GM12873 (cell line): ENCODE measurements at regions not wholly inside any gene's neighbourhood (a gene's known extent, or its start where the extent isn't known, plus 50 kb on each side); places are given as distances from the start of the nearest gene placed in this dataset.

ENCODE experiments used
- TF ChIP-seq, protein P1 (sequence below): IDR thresholded peaks from 2 replicates; pipeline ENCODE4 v1.5.1; 2012; ENCODE audit warnings: low read depth, mild to moderate bottlenecking, moderate library complexity, low read length, control low read depth; ENCODE audit not compliant: insufficient read depth; ENCODE audit errors: missing control alignments

DNA sequence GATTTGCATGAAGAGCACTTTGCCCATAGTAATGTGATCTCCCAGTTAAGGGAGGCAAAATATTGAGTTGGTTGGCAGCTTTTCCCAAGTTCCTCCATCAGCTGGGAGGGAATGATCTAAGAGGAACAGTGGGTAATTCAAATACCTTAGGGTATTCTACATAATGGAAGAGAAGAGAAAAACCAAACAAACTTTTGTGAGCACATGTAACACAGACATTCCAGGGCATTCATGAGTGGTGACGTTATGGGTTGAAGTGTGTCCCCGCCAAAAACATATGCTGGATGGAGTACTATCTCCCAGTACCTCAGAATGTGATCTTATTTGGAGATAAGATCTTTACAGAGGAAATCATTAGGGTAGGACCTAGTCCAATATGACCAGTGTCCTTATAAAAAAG is 220.1 kb downstream of the FOXO1 start:
- TF ChIP-seq, protein P1, sequence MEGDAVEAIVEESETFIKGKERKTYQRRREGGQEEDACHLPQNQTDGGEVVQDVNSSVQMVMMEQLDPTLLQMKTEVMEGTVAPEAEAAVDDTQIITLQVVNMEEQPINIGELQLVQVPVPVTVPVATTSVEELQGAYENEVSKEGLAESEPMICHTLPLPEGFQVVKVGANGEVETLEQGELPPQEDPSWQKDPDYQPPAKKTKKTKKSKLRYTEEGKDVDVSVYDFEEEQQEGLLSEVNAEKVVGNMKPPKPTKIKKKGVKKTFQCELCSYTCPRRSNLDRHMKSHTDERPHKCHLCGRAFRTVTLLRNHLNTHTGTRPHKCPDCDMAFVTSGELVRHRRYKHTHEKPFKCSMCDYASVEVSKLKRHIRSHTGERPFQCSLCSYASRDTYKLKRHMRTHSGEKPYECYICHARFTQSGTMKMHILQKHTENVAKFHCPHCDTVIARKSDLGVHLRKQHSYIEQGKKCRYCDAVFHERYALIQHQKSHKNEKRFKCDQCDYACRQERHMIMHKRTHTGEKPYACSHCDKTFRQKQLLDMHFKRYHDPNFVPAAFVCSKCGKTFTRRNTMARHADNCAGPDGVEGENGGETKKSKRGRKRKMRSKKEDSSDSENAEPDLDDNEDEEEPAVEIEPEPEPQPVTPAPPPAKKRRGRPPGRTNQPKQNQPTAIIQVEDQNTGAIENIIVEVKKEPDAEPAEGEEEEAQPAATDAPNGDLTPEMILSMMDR = no peak

DNA sequence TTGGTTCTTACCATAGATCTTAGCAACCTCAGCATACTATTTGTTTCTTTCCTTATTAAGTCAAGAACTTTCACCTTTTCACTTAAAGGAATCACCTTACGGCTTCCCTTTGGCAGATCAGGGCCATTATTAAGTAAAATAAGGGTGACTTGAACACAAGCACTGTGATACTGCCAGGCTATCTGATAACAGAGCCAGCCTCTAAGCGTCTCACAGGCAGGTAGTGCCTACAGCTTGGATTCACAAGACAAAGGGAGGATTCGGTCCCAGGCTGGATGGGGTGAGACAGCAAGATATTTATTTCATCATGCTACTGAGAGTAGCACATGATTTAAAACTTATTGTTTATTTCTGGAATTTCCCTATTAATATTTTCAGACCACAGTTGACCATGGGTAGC is 218.6 kb downstream of the FOXO1 start:
- TF ChIP-seq, protein P1 = no peak

DNA sequence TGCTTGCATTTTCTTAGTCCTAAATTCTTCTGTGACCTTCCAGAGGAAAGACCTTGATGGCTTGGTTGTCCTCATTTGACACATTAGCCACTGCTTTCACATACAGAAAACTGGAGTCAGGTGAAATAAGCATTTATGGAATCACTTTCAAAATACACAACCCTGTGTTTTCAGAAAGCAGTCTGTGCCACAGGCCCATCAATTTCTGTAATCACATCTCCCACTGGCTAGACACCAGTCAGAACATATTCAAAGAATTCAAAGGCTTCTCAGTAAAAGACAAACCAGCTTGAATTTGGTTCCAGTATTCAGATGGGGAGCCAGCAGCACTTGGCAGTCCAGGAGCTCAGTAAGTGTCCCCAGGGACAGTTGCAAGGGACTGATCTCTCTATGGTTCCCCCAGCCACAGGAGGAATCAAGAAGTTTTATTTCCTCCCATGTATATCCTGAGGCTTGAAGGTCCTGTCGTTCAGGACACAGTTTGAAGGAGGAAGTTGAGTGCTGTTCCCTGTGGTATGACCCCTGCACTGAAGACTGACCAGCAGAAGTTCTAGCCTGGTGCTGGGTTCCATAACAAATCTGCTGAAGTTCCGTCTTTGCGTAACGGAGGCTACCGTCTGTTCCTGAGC is 214.3 kb downstream of the FOXO1 start:
- TF ChIP-seq, protein P1 = no peak

DNA sequence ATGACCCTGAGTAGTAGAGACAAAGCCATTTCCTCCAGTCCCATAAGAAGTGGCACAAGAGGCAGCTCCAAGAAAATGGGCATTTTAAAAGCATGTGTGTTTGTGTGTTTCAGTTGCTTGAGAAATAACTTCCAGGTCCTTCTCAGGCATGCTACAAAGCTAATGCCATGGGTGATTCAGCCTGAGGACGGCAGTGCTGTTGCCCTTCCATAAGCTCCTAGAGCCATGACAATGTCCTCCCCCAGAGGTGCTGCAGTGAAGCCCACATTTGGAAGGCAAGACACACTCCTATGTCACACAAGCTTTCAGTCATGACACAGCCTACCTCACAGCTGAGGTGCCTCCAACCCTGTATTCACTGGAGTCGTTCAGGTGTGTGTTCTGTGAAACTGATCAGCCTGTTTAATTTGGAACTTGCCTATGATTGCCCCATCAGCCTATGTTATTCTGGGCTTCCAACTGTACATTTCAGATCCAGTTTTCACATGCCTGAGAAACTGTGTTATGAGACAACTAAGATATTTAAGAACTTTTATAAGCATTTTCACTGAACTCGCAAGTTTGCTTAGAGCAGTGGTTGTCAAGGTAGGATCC is 213.6 kb downstream of the FOXO1 start:
- TF ChIP-seq, protein P1 = no peak

DNA sequence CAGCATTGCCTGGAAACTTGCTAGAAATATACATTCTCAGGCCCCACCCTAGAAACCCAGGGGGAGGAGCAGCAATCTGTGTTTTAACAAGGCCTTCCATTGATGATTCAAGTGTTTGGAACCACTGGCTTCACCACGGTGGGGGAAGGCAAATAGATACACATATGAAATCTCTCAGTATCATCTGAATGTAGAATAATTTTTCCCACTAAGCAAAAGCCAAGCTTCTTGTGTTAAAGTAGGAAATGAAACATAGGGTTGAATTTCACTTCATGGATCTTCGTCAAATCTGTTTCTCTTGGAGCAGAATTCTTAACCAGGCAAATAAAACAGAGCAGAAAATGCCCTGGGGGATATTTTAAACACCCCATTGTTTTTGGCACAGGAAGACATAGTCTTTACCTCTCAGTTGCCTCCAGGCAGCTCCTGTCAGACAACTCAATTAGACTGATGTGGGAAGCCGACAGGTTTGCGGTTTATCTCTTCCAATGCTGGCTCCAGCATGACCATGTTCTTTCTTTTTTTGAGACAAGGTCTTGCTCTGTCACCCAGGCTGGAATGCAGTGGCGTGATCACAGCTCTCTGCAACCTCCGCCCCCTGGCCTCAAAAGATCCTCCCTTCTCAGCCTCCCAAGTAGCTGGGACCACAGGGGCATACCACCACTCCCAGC is 213.0 kb downstream of the FOXO1 start:
- TF ChIP-seq, protein P1 = no peak

DNA sequence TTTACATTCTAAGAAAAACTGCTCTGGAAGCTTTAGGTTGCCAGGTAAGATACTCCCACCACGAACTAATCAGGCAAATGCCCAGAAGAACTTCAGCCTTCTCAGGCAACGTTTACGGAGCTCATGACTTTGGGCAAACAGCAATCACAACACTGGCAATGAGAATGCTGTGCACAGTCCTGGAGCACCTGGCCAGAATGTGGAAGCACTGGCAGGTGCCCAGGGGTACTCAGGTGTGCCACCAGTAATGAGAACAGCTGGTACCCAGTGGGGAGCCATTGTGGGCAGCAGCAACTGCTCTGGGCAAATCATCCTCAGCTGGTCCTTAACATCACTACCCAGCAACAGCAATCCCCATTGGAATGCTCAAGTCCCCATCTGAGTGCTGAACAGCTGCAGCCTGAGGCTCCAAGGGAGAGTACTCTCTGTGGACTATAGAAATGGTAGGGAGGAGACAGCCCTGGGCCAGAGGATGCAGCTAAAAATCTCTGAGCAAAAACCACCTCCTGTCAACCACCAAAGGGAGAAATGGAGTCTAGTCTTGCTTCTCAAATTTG is 210.0 kb downstream of the FOXO1 start:
- TF ChIP-seq, protein P1 = no peak

DNA sequence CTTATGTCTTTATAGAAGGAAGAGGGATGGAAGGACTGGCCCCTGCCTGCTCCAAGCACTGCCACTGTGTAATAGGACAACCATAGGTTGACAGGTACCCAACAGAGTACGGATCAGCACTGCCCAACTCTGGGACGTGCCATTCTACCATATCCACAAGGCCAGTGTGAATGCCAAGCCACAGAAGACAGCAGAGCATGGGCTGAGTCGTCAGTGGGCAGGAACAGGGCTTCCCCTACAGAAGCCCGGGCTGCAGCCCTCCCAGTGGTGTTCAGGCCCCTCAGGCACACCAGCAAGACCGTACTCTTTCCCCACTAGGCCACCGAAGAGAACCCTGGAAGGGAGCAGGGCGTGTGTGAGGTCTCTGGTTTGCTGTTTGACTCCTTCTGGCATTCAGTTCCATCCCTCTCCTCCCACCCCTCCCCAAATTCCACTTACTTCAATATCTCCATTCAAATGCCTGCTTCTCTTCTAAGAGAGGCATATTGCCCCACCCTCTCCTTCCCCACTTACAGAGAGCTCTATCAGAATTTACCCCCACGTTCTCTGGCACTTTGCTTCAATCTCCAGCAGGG is 209.4 kb downstream of the FOXO1 start:
- TF ChIP-seq, protein P1 = no peak
